Caco-2 (cell line): ENCODE measurements at regions not wholly inside any gene's neighbourhood (a gene's known extent, or its start where the extent isn't known, plus 50 kb on each side); places are given as distances from the start of the nearest gene placed in this dataset.

Source experiments
- BruUV-seq: library from RNA; stranded (reverse); fragments of 400-500 nt; replicated peaks from 2 replicates; lab custom pipeline; 2021; lab: Mats Ljungman, UMichigan
- CTCF ChIA-PET: fragments of 300-600 bp; sonication (Branson Sonifier 250); formaldehyde crosslinking; loops from one replicate; lab custom pipeline; 2022; ENCODE audit warnings: antibody characterized with exemption; lab: Charles Lee
- POLR2A ChIA-PET: fragments of 300-600 bp; sonication (Branson Sonifier 250); formaldehyde crosslinking; loops from one replicate; lab custom pipeline; 2022; ENCODE audit warnings: antibody characterized with exemption; lab: Charles Lee
- DNase-seq, 2 experiments: peaks; one replicate each; pipeline versions ENCODE4 v3.0.0 to v3.0.0-alpha.2; 2020 to 2022
- H3K27me3 ChIP-seq: replicated peaks from 2 replicates; pipeline ENCODE4 v1.6.0; 2011; ENCODE audit warnings: low read length; ENCODE audit not compliant: control insufficient read depth, insufficient read depth
- H3K36me3 ChIP-seq: 2 replicates; pipeline ENCODE4 v1.5.1; 2011; ENCODE audit warnings: low read length; ENCODE audit not compliant: control insufficient read depth, insufficient read depth
- H3K4me1 ChIP-seq: fragments of 250-450 bp; sonication (Bioruptor Pico); 2 replicates; pipeline ENCODE4 v1.5.1; 2020; ENCODE audit warnings: mild to moderate bottlenecking
- H3K4me3 ChIP-seq: 2 replicates; pipeline ENCODE4 v1.5.1; 2011; ENCODE audit warnings: low read depth, mild to moderate bottlenecking, control low read depth, low read length
- H3K9me3 ChIP-seq: fragments of 250-450 bp; sonication (Bioruptor Pico); 2 replicates; pipeline ENCODE4 v1.5.1; 2020; ENCODE audit warnings: mild to moderate bottlenecking, moderate library complexity
- H3K27ac Mint-ChIP-seq: one replicate; pipeline ENCODE4 v1.8.0; 2022; ENCODE audit warnings: mixed read lengths; ENCODE audit not compliant: unreplicated experiment
- H3K27me3 Mint-ChIP-seq: one replicate; pipeline ENCODE4 v1.8.0; 2022; ENCODE audit warnings: mixed read lengths; ENCODE audit not compliant: insufficient read depth, unreplicated experiment
- H3K36me3 Mint-ChIP-seq: one replicate; pipeline ENCODE4 v1.8.0; 2022; ENCODE audit warnings: mild to moderate bottlenecking, mixed read lengths; ENCODE audit not compliant: insufficient read depth, unreplicated experiment
- H3K4me1 Mint-ChIP-seq: one replicate; pipeline ENCODE4 v1.8.0; 2022; ENCODE audit warnings: low read depth, mixed read lengths; ENCODE audit not compliant: unreplicated experiment
- H3K4me3 Mint-ChIP-seq: one replicate; pipeline ENCODE4 v1.8.0; 2022; ENCODE audit warnings: mild to moderate bottlenecking, moderate library complexity, mixed read lengths; ENCODE audit not compliant: unreplicated experiment
- H3K9me3 Mint-ChIP-seq: one replicate; pipeline ENCODE4 v1.8.0; 2022; ENCODE audit warnings: mixed read lengths; ENCODE audit not compliant: unreplicated experiment
- CTCF ChIP-seq, 2 experiments: fragments of 200-600 bp in 1 of 2; IDR thresholded peaks; 1 replicate in 1 of 2; 2 replicates in 1 of 2; pipeline versions ENCODE4 v1.5.1 to v1.8.0; 2011 to 2022; ENCODE audit warnings: antibody characterized with exemption in 1 of 2, control low read depth in 1 of 2, inconsistent platforms in 1 of 2, low read depth in 1 of 2, low read length in 1 of 2, mild to moderate bottlenecking in 1 of 2, moderate library complexity in 1 of 2; ENCODE audit not compliant: insufficient read depth in 1 of 2, severe bottlenecking in 1 of 2, unreplicated experiment in 1 of 2
- intact Hi-C: fragments of 100-400 bp; cut with micrococcal nuclease; formaldehyde crosslinking; loops from one replicate; pipeline ENCODE4 v1.10.0; 2022; ENCODE audit not compliant: unreplicated experiment

GRCh38 chr17:56679115-56679776 lies 85.7 kb downstream of the NOG start:
- no TSS peak for BruUV-seq
- H3K27me3 ChIP-seq: peaks cover 7% of the 10 kb centered on the region
- no peaks in the 10 kb centered on the region for H3K36me3 ChIP-seq
- ChIA-PET POLR2A (no interaction called here), CTCF (interaction anchor here (0.7 to 1.0 kb wide), 4 partner anchors 9 to 179 kb away, joined by 3 to 4 read pairs (median 3); partner anchors contain the start of gene NOG)
- Mint-ChIP-seq H3K4me1 (peaks cover 6% of the 10 kb centered on the region), H3K36me3 (no peaks in the 10 kb centered on the region), H3K4me3 (peak overlapping the region; percentile 50), H3K27ac (no peak overlapping the region), H3K27me3 (peaks cover 26% of the 10 kb centered on the region), H3K9me3 (no peaks in the 10 kb centered on the region)
- H3K4me1 ChIP-seq: peaks cover 3% of the 10 kb centered on the region; the same call in 1 of the 2 replicates
- peak; percentile 58 to 61 for TF ChIP-seq CTCF (IDR thresholded peaks at IDR 0.05; ENCODE audit: insufficient read depth in 1 of 2, low read depth in 1 of 2, low read length in 1 of 2, severe bottlenecking in 1 of 2, unreplicated experiment in 1 of 2)
- H3K9me3 ChIP-seq: no peaks in the 10 kb centered on the region
- peak in 1 of 2 experiments; percentile 42 for DNase-seq
- intact Hi-C loops: loop anchor here (1.0 kb wide), 2 partner anchors 37 to 87 kb away; no protein-coding TSS in a partner anchor
- H3K4me3 ChIP-seq: no peak overlapping the region

- H3K27ac Mint-ChIP-seq: no peak overlapping the region
- H3K27me3 Mint-ChIP-seq: peaks cover 23% of the 10 kb centered on the region
- peaks cover 6% of the 10 kb centered on the region for H3K4me1 Mint-ChIP-seq
- POLR2A ChIA-PET: no interaction called here
- CTCF ChIA-PET: no interaction called here
- H3K36me3 ChIP-seq: no peaks in the 10 kb centered on the region
- peaks cover 7% of the 10 kb centered on the region for H3K27me3 ChIP-seq
- H3K36me3 Mint-ChIP-seq: no peaks in the 10 kb centered on the region
- BruUV-seq: no TSS peak
- peaks cover 3% of the 10 kb centered on the region; the same call in 1 of the 2 replicates for H3K4me1 ChIP-seq
- TF ChIP-seq CTCF (IDR thresholded peaks at IDR 0.05; ENCODE audit: insufficient read depth in 1 of 2, low read depth in 1 of 2, low read length in 1 of 2, severe bottlenecking in 1 of 2, unreplicated experiment in 1 of 2): no peak
- no peak overlapping the region for H3K4me3 Mint-ChIP-seq
- no peaks in the 10 kb centered on the region for H3K9me3 Mint-ChIP-seq
- intact Hi-C loops: loop anchor here (1.0 kb wide), 2 partner anchors 36 to 88 kb away; no protein-coding TSS in a partner anchor
- H3K4me3 ChIP-seq: no peak overlapping the region
- H3K9me3 ChIP-seq: no peaks in the 10 kb centered on the region
- DNase-seq: peak in 1 of 2 experiments; percentile 51
Observed at GRCh38 chr17:56679777-56680422, 86.4 kb downstream of the NOG start.

- H3K4me3 ChIP-seq: no peak overlapping the region
- ChIA-PET POLR2A (no interaction called here), CTCF (no interaction called here)
- peaks cover 6% of the 10 kb centered on the region for H3K4me1 Mint-ChIP-seq
- no peaks in the 10 kb centered on the region for H3K36me3 ChIP-seq
- H3K4me1 ChIP-seq: peaks cover 3% of the 10 kb centered on the region; the same call in 1 of the 2 replicates
- BruUV-seq: no TSS peak
- H3K27me3 ChIP-seq: peaks cover 5% of the 10 kb centered on the region
- no peak overlapping the region for H3K27ac Mint-ChIP-seq
- H3K27me3 Mint-ChIP-seq: peaks cover 24% of the 10 kb centered on the region
- intact Hi-C loops: no loop called here
- H3K36me3 Mint-ChIP-seq: no peaks in the 10 kb centered on the region
- no peak overlapping the region for H3K4me3 Mint-ChIP-seq
- no peak for DNase-seq
- TF ChIP-seq CTCF (IDR thresholded peaks at IDR 0.05; ENCODE audit: insufficient read depth in 1 of 2, low read depth in 1 of 2, low read length in 1 of 2, severe bottlenecking in 1 of 2, unreplicated experiment in 1 of 2): no peak
- no peaks in the 10 kb centered on the region for H3K9me3 ChIP-seq
- H3K9me3 Mint-ChIP-seq: no peaks in the 10 kb centered on the region
Observed at GRCh38 chr17:56680676-56681075, 87.2 kb downstream of the NOG start.
